HL-60 (cell line): ENCODE measurements at regions not wholly inside any gene's neighbourhood (a gene's known extent, or its start where the extent isn't known, plus 50 kb on each side); places are given as distances from the start of the nearest gene placed in this dataset.

Source experiments
- CTCF ChIP-seq: IDR thresholded peaks from one replicate; pipeline ENCODE4 v1.5.1; 2011; ENCODE audit warnings: low read length, control low read depth, inconsistent platforms; ENCODE audit not compliant: insufficient read depth
- GABPA ChIP-seq: IDR thresholded peaks from 2 replicates; pipeline ENCODE4 v1.6.1; 2012; ENCODE audit warnings: low read depth
- POLR2AphosphoS5 ChIP-seq: IDR thresholded peaks from 2 replicates; pipeline ENCODE4 v1.6.1; 2012; ENCODE audit warnings: low read depth
- TF ChIP-seq, protein P1 (sequence below): IDR thresholded peaks from 2 replicates; pipeline ENCODE4 v1.6.1; 2012; ENCODE audit warnings: low read depth; ENCODE audit not compliant: insufficient replicate concordance

DNA sequence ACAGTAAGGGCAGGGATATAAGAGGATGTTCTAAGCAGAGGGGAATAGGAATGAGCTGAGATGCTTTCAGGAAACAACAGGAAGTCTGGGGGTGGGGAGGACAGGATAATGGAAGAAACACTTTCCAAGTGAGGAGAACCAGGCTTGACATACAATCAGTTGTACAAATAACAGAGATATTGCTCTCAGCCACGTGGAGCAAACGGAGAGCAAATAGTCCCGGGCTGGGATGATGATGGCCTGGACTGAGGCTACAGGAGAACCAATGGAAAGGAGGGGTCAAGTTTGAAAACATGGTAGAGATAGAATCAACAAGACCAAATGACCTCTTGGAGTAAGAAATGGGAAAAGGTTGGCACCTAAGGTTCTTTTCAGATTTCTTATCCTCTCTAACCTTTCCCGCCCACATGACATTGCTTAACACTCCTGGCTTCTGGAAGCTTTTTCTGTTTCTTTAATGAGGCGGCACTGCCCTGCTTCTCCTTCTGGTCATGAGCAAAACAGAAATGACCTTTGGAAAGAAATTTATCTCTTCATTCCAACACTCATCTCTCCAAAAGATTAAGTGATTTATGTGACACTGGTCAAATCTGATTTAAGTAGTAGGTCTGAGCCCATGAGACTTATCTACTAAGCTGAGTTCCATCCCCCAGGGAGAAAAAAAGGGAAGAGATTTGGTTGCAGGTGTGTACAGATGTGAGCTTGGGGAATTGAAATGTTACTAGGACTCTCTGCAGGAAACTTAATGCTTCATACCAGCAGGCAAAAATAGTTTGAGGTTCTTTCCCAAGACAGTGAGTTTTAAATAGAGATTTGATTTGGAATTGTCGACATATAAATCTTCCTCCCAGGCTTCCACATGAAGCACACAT lies 442.9 kb upstream of the HNRNPA3 start:
- TF ChIP-seq CTCF = no peak
- no peak for TF ChIP-seq POLR2AphosphoS5
- TF ChIP-seq, protein P1, sequence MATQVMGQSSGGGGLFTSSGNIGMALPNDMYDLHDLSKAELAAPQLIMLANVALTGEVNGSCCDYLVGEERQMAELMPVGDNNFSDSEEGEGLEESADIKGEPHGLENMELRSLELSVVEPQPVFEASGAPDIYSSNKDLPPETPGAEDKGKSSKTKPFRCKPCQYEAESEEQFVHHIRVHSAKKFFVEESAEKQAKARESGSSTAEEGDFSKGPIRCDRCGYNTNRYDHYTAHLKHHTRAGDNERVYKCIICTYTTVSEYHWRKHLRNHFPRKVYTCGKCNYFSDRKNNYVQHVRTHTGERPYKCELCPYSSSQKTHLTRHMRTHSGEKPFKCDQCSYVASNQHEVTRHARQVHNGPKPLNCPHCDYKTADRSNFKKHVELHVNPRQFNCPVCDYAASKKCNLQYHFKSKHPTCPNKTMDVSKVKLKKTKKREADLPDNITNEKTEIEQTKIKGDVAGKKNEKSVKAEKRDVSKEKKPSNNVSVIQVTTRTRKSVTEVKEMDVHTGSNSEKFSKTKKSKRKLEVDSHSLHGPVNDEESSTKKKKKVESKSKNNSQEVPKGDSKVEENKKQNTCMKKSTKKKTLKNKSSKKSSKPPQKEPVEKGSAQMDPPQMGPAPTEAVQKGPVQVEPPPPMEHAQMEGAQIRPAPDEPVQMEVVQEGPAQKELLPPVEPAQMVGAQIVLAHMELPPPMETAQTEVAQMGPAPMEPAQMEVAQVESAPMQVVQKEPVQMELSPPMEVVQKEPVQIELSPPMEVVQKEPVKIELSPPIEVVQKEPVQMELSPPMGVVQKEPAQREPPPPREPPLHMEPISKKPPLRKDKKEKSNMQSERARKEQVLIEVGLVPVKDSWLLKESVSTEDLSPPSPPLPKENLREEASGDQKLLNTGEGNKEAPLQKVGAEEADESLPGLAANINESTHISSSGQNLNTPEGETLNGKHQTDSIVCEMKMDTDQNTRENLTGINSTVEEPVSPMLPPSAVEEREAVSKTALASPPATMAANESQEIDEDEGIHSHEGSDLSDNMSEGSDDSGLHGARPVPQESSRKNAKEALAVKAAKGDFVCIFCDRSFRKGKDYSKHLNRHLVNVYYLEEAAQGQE = no peak
- no peak for TF ChIP-seq GABPA
